GM23338 (cell line): ENCODE measurements at regions not wholly inside any gene's neighbourhood (a gene's known extent, or its start where the extent isn't known, plus 50 kb on each side); places are given as distances from the start of the nearest gene placed in this dataset.

ENCODE experiments used
- EZH2 ChIP-seq: fragments of 200-600 bp; sonication (generic); IDR thresholded peaks from one replicate; pipeline ENCODE4 v1.8.0; 2017; ENCODE audit warnings: antibody characterized with exemption, mild to moderate bottlenecking, low read depth; ENCODE audit not compliant: unreplicated experiment
- EZH2phosphoT487 ChIP-seq: fragments of 200-600 bp; sonication (generic); IDR thresholded peaks from one replicate; pipeline ENCODE4 v1.8.1; 2018; ENCODE audit warnings: antibody characterized with exemption; ENCODE audit not compliant: unreplicated experiment
- JUNB ChIP-seq: IDR thresholded peaks from one replicate; pipeline ENCODE4 v1.6.1; 2016; ENCODE audit warnings: antibody characterized with exemption; ENCODE audit not compliant: unreplicated experiment
- POLR2AphosphoS5 ChIP-seq: IDR thresholded peaks from 2 replicates; pipeline ENCODE4 v1.6.1; 2016; ENCODE audit warnings: antibody characterized with exemption, low read depth
- STAT1 ChIP-seq: IDR thresholded peaks from one replicate; pipeline ENCODE4 v1.6.1; 2016; ENCODE audit warnings: antibody characterized with exemption; ENCODE audit not compliant: unreplicated experiment
- ZNF114 ChIP-seq: fragments of 250-450 bp; sonication (Bioruptor Pico); IDR thresholded peaks from 2 replicates; pipeline ENCODE4 v1.5.0; 2020; ENCODE audit warnings: mild to moderate bottlenecking, moderate library complexity
- ZNF331 ChIP-seq: fragments of 250-450 bp; sonication (Bioruptor Pico); IDR thresholded peaks from 2 replicates; pipeline ENCODE4 v1.5.0; 2020; ENCODE audit warnings: low read depth, mild to moderate bottlenecking, moderate library complexity
- TF ChIP-seq, protein P1 (sequence below): fragments of 250-450 bp; sonication (Bioruptor Pico); IDR thresholded peaks from 2 replicates; pipeline ENCODE4 v1.5.0; 2020; ENCODE audit warnings: mild to moderate bottlenecking, moderate library complexity
- TF ChIP-seq, protein P2 (sequence below): IDR thresholded peaks from 2 replicates; pipeline ENCODE4 v1.6.1; 2016; ENCODE audit warnings: antibody characterized with exemption
- TF ChIP-seq, protein P3 (sequence below): IDR thresholded peaks from one replicate; pipeline ENCODE4 v1.6.1; 2018; ENCODE audit warnings: antibody characterized with exemption; ENCODE audit not compliant: unreplicated experiment

DNA sequence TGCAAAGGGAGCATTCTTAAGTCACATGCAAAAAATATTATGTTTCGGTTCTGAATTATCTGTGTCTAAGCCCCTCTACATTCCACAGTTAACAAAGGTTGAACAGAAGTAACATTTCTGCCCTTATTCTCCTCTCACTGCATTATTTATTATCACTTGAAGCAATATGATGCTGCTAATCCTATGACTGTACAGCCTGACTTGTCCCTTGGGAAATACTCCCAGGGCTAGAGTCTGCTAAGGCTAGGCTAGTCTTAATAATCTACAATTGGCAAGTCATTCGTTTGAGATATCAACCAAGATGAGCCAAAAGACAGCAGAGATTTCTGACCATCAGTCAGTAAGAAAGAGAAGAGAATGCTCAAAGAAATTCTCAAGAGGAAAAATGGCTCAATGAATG, 226.9 kb upstream of the HCCS start (continued):
- TF ChIP-seq, protein P1, sequence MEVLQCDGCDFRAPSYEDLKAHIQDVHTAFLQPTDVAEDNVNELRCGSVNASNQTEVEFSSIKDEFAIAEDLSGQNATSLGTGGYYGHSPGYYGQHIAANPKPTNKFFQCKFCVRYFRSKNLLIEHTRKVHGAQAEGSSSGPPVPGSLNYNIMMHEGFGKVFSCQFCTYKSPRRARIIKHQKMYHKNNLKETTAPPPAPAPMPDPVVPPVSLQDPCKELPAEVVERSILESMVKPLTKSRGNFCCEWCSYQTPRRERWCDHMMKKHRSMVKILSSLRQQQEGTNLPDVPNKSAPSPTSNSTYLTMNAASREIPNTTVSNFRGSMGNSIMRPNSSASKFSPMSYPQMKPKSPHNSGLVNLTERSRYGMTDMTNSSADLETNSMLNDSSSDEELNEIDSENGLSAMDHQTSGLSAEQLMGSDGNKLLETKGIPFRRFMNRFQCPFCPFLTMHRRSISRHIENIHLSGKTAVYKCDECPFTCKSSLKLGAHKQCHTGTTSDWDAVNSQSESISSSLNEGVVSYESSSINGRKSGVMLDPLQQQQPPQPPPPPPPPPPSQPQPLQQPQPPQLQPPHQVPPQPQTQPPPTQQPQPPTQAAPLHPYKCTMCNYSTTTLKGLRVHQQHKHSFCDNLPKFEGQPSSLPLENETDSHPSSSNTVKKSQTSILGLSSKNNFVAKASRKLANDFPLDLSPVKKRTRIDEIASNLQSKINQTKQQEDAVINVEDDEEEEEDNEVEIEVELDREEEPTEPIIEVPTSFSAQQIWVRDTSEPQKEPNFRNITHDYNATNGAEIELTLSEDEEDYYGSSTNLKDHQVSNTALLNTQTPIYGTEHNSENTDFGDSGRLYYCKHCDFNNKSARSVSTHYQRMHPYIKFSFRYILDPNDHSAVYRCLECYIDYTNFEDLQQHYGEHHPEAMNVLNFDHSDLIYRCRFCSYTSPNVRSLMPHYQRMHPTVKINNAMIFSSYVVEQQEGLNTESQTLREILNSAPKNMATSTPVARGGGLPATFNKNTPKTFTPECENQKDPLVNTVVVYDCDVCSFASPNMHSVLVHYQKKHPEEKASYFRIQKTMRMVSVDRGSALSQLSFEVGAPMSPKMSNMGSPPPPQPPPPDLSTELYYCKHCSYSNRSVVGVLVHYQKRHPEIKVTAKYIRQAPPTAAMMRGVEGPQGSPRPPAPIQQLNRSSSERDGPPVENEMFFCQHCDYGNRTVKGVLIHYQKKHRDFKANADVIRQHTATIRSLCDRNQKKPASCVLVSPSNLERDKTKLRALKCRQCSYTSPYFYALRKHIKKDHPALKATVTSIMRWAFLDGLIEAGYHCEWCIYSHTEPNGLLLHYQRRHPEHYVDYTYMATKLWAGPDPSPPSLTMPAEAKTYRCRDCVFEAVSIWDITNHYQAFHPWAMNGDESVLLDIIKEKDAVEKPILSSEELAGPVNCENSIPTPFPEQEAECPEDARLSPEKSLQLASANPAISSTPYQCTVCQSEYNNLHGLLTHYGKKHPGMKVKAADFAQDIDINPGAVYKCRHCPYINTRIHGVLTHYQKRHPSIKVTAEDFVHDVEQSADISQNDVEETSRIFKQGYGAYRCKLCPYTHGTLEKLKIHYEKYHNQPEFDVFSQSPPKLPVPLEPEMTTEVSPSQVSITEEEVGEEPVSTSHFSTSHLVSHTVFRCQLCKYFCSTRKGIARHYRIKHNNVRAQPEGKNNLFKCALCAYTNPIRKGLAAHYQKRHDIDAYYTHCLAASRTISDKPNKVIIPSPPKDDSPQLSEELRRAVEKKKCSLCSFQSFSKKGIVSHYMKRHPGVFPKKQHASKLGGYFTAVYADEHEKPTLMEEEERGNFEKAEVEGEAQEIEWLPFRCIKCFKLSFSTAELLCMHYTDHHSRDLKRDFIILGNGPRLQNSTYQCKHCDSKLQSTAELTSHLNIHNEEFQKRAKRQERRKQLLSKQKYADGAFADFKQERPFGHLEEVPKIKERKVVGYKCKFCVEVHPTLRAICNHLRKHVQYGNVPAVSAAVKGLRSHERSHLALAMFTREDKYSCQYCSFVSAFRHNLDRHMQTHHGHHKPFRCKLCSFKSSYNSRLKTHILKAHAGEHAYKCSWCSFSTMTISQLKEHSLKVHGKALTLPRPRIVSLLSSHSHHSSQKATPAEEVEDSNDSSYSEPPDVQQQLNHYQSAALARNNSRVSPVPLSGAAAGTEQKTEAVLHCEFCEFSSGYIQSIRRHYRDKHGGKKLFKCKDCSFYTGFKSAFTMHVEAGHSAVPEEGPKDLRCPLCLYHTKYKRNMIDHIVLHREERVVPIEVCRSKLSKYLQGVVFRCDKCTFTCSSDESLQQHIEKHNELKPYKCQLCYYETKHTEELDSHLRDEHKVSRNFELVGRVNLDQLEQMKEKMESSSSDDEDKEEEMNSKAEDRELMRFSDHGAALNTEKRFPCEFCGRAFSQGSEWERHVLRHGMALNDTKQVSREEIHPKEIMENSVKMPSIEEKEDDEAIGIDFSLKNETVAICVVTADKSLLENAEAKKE (CRISPR knock-in tag), result no peak
- TF ChIP-seq ZNF114 (no peak), STAT1 (no peak), POLR2AphosphoS5 (no peak), JUNB (no peak), EZH2phosphoT487 (no peak), ZNF331 (CRISPR knock-in tag) (no peak), EZH2 (no peak)
- TF ChIP-seq, protein P2, sequence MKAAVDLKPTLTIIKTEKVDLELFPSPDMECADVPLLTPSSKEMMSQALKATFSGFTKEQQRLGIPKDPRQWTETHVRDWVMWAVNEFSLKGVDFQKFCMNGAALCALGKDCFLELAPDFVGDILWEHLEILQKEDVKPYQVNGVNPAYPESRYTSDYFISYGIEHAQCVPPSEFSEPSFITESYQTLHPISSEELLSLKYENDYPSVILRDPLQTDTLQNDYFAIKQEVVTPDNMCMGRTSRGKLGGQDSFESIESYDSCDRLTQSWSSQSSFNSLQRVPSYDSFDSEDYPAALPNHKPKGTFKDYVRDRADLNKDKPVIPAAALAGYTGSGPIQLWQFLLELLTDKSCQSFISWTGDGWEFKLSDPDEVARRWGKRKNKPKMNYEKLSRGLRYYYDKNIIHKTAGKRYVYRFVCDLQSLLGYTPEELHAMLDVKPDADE, result no peak
- TF ChIP-seq, protein P3, sequence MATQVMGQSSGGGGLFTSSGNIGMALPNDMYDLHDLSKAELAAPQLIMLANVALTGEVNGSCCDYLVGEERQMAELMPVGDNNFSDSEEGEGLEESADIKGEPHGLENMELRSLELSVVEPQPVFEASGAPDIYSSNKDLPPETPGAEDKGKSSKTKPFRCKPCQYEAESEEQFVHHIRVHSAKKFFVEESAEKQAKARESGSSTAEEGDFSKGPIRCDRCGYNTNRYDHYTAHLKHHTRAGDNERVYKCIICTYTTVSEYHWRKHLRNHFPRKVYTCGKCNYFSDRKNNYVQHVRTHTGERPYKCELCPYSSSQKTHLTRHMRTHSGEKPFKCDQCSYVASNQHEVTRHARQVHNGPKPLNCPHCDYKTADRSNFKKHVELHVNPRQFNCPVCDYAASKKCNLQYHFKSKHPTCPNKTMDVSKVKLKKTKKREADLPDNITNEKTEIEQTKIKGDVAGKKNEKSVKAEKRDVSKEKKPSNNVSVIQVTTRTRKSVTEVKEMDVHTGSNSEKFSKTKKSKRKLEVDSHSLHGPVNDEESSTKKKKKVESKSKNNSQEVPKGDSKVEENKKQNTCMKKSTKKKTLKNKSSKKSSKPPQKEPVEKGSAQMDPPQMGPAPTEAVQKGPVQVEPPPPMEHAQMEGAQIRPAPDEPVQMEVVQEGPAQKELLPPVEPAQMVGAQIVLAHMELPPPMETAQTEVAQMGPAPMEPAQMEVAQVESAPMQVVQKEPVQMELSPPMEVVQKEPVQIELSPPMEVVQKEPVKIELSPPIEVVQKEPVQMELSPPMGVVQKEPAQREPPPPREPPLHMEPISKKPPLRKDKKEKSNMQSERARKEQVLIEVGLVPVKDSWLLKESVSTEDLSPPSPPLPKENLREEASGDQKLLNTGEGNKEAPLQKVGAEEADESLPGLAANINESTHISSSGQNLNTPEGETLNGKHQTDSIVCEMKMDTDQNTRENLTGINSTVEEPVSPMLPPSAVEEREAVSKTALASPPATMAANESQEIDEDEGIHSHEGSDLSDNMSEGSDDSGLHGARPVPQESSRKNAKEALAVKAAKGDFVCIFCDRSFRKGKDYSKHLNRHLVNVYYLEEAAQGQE, result no peak
